CD4-positive, alpha-beta T cell treated with Interleukin-10 for 1 hour (primary cell): ENCODE measurements at regions not wholly inside any gene's neighbourhood (a gene's known extent, or its start where the extent isn't known, plus 50 kb on each side); places are given as distances from the start of the nearest gene placed in this dataset.
A peak's percentile ranks its signal among the peaks of the same experiment; 100 is the strongest.

Experiments
- DNase-seq: peaks from one replicate; pipeline ENCODE4 v3.0.0-alpha.2; 2020

DNA sequence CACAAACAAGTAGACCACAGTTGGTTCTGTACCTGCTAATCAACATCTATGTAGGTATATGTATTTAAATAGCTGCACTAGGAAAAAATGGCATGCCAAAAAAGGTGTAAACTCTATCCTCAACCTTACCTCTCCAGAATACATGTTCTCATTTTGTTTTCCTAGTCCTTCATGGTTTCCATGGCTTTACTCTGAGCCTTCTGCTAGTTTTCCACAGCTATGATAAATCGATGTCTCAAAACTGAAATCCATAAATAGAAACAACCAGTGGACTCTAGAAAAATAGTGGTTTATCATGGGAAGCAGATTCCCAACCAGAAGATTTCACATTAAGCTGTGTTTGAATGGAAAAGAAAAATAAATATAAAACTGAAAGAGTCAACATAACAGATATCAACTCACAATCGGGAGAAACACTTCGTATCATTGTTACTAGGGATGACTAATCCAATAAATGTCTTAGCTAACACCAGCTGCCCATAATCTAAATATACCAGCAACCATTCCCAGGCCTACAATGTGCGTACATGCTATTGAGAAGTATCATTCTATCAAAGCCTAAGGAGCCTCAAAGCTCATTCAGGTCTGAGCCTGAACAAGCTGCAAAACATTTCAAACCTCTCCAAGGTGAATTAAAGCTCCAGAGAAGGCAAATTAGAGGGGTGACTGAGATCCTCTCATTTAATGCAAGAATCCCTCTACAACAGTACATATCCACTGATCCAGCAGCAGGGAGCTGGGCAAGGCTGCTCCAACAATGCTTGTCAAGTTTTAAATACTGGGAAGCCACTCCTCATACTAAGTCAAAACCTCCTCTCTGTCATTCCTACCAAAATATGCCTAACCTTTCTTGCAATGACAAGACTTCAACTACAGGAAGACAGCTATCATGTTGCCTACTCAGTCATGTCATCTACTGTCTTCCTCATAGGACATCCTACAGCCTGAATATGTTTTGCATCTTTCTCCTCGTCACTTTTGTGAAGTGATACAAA lies 90.2 kb downstream of the KCTD12 start:
- no peak for DNase-seq

DNA sequence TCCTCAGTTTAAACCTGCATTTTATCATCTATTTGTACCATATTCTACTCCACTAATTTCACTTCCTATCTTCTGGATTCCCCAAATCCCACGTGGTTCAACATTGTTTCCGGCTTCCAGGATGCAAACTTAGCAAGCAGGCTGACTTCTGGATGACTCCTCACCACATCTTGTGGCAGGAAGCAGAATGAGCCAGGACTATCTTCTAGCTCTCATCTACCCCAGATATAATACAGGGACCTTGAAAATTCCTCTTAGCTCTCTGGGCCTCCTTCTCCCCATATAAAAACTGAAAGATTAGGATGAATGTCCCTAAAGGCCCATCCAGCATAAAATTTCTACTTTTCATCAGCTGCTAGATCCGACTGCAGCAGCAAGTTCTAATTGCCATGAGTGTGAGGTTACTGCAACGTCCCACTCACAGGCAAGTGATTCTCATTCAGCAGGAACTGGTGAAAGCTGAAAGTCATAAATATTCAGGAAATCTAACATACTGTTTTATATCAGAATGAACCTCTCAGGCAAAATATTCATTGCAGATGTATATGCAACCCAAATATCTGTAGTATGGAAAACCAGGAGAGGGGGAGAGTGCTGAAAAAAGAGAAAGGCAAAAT lies 93.4 kb downstream of the KCTD12 start:
- no peak for DNase-seq

DNA sequence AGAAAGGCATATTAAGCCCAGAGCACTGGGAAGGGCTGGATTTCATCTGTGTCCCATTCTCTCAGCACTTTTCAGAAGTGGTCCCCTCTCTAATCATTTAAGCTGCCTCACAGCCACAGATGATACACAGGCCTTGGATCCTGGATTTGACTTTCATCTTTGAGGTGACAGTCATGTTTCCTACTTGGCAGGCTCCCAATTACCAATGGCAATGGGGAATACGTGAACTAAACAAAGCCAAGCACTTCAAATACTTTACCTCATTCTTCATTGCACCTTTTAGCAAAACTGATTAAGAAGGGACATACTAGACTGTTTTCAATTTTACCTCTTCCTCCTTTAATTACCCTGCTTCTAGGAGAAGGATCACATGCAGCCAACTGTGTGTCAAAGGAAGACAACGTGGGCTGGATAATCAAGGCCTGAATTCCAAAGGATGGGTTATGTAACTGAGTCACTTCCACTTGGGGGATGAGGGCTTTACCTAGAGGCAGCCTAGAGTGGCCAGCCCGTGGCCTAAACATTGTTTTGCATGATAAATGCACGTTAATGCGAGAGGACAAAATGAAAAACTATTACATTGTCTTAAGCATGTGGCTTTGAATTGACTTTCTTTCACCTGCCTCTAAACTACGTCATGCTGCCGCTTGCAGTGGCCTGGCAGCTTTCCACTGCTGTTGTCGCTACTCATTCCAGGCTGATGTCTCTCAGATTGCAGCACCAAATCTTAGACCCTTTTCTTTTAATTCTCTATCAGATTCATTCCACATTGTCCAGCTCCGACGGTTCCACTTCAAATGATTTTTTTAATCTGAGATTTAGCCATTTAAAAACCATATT lies 95.0 kb downstream of the KCTD12 start:
- DNase-seq: no peak

DNA sequence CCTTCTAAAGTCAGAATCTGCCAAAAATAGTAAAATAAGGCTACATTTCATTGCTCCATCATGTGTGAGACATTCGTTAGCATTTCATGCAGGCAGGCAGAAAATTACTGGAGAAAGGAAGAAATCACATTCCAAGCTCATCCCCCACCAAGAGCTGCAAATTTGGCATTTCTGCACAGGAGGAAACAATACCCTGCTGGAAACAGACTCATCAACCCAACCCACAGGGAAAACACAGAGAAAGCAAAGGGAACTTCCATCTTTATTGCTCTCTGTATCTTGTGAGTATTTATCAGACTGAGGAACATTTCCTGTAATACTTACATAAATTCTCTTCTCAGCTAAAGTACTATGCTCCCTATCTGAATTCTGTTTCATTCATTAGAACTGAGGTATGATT lies 95.7 kb downstream of the KCTD12 start:
- DNase-seq: no peak

DNA sequence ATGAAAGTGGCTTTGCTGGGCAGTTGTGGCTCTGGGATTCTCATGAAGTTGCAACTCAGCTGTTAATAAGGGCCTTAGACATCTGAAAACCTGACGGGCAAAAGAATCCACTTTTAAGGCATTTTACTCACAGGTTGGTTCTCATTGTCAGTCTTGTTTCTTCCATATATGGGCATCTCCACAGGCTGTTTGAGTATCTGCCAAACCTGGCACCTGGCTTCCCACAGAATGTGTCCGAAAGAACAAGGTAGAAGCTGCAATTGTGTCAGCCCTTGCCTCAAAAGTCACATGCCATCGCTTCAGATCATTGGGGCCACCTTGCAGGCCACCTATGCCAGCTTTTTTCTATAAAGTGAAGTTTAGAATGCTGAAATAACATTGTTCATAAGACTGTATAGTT lies 102.4 kb downstream of the KCTD12 start:
- DNase-seq: no peak

DNA sequence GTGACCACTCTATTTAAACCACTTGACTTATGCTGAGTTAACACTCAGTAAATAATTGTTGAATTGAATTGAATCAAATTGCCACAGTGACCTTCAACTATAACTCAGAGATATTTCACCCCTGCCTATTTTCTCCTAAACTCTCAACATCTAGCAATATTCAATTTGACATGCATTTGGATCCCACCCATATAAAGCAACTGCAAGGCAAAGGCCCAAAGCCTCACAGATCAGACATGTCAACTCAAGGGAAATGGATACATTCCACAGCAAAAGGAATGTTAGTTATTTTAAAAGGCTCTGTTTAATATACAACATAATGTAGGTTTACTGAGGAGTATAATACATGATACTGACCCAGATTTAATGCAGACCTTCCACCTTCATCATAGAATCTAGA lies 107.4 kb downstream of the KCTD12 start:
- no peak for DNase-seq

DNA sequence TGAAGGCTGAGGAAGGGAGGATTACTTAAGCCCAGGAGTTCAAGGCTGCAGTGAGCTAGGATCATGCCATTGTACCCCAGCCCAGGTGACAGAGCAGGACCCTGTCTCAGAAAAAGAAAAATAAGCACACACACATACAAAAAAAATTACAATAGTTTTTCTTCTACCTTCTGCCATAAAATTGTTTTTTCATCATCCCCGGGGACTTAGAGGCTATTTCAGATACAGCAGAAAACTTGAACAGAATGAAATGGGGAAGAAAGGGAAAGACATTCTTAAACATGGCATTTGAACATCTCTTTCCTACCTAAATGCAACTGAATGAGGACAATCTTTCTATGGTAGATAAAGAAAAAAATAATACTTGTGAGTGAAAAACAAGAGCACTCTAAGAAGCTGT lies 109.1 kb downstream of the KCTD12 start:
- DNase-seq: no peak

DNA sequence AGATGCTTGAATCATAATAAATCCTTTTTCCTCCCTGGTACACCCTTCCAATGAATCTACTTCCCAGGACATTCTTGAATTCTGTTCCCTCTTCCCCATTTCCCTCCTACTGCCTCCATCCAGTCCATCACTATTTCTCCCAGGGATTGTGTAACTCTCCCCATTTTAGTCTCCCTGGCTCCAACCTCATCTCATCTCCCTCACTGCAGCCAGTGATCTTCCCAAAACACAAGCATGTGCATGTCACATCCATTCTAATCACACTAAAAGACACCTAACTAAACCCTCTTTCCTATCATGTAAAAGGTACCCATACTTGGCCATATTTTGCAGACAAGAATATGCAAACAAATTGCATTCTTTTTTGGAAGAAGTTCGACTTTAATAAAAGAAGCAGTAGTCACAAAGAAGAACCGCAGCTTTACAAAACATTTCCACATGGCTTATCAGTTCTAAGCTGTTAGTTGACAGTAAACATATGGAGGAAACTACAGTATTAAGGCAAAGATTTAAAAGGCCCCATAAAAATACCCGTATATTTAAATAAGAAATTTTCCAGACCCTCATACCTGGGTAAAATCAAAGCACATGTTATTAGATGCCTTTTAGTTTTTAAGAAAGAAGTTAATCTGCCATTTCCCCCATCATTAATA lies 111.0 kb downstream of the KCTD12 start:
- no peak for DNase-seq

DNA sequence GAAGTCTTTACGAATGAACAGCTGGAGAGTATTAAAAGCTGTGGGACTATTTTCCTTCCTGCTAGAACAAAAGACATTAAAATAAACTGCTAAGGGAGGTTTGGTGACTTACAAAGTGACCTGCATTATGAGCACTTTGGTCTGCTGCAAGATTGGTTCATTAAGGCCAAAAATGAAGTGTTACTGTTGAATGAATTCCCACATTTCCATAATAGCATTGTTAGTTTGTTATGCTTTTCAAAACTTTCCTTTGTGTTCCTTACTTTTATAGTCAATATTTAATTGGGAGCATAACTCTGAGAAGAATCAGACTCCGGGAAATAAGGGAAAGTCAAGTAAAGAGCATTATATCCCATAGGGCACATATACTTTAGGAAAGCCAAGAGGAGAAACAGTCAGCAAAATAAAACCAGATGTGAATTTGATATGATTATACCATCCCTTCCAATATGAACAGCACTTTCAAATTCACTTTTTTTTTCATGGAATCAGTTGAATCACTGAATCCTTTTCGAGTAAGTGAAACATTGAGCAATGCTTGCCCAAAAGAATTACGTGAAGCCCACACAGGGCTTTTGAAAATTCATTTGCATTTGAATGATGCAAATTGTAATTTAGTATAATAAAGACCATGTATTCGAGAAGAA lies 112.6 kb downstream of the KCTD12 start:
- DNase-seq: no peak

DNA sequence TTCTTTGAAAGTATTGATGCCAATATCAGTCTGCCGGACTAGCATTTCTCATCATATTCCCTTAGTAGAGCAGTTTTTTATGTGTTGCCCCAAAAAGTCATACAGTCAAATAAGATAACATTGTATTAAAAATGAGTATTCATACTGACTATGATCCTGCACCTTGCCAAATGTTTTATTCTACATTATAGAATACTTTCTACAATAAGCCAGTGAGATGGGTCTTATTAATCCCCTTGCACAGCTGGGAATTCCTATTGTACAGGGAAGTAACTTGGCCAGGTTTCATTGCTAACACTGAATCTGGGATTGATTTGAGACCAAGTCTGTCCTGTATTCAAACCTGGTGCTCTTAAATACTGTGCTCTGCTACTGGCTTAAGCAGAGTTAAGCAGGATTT lies 114.0 kb downstream of the KCTD12 start:
- DNase-seq: no peak

DNA sequence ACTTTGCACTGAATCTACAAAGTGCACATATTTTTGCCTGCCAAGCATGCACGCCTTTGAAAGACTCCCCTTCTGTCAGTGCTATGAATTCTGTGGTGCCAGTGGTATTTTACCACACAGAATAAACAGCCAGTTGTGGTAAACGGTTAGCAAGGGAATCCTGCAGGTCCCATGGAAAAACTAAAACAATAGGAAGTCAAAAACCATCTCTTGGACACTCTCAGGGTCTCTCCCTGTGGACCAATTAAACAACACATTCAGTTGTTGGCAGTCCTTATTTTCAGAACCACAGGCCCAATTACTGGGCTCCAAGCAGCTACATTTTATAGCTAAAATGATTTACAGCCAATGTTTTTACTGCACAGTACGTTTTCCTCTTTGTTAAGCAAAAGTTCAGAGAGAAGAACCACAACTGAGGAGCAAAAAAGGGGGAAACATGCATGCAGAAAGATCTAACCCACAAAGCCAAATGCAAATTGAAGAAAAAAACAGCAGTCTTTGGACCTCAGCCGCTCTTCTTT lies 116.9 kb downstream of the KCTD12 start:
- DNase-seq: no peak

DNA sequence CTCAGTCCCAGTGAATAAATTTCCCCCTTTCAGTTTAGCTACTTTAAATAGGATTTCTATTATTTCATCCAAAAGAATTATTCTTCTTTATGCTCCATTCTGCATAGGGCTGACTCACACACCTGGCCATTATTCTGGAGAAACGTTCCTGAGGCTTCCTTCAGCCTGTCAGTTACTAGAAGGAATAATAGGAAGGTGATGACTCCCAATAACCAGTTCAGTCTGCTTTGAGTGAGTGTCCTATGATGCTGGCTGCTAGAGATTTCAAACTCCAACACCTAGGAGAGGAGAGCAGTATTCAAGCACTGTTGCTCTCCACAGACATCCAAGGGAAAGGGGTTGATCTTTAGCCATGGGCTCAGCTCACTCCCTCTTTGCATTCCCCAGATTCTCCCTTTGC lies 117.8 kb downstream of the KCTD12 start:
- no peak for DNase-seq

DNA sequence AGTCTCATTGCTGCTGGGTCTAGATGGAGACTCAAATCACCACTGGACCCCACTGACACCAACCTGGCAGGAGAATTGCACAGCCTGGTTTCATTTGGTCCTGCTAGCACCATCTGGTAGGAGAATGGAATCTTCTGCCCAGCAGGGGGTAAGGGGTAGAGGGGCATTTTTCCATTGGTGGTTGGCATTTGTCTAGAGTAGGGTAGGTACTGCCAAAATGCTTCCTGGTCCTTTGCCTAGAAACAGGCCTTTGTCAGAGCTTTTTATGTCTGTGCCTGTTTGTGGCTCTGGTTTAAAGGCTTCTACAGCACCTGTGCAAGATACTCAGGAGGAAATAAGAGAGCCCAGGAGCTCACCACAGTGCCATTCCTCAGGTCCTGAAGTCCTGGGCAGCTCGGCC lies 121.3 kb downstream of the KCTD12 start:
- DNase-seq: no peak

DNA sequence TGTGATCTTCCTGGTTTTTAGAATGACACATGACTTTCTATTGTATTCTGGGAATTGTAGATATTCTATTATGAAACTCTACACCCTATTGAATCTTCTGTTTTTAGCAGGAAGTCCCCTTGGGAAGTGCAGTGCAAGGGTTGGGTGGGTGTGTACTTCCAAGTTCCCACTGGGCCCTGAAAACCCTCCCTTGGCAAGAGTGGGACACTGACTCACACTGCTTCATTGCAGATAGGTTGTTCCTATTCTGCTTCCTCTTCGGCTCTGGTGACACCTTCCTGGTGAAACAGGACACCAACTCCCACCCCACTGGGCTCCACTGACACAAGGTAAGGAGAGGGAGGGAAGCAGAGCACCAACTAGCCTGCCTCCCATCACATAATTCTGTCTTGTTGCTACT lies 121.8 kb downstream of the KCTD12 start:
- peak; percentile 1 for DNase-seq

DNA sequence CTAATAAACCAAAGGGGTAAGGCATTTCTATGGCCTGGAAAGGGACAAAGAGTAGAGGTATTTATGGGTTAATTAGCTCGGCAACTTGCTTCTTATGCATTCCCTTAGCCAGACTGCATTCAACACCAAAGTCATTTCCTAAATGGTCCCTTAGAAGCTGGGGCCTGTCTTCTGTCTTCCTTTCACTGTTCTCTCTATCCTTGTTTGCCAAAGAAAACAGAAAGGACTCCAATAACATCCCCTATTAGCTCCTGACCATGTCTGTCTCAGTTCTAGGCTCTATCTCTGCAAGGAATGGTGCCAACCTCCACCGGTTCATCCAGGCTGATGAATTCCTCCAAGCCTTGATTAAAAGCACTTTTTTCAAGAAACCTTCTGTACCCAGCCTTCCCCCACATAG lies 123.5 kb downstream of the KCTD12 start:
- DNase-seq: no peak

DNA sequence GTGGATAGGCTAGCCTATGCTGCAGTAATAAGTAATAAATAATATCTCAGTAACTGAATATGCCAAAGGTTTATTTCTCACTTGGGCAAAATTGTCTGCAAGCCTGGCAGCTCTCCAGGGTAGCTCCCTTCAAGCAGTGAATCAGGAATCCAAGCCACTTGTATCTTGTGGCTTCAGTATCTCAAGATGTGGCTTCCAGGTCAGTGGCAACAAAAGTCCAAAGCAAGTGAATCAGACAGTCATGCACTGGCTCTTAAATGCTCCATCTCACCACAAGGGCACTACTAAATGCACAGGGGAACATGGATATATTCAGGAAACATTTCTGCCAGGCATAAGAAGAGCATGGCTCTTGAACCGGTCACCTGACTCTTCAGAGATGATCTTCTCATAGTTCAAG lies 126.3 kb downstream of the KCTD12 start:
- no peak for DNase-seq

DNA sequence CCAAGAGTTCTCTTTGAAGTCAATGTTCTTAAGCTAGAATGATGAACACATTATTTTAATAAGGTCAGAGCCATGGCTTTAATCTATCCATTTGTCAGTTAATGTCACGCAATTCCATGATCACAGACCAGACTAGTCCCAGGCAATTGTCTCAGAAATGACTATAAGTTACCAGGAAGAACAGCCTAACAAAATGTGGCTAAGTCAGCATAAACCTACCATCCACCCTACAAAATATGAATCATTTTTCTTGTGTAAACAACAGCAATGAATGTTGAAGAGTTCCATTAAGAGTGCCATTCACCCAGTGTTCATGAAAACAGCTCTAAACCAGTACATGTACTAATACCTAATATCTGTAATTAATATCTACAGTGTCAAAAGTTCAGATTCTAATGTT lies 127.5 kb downstream of the KCTD12 start:
- no peak for DNase-seq

DNA sequence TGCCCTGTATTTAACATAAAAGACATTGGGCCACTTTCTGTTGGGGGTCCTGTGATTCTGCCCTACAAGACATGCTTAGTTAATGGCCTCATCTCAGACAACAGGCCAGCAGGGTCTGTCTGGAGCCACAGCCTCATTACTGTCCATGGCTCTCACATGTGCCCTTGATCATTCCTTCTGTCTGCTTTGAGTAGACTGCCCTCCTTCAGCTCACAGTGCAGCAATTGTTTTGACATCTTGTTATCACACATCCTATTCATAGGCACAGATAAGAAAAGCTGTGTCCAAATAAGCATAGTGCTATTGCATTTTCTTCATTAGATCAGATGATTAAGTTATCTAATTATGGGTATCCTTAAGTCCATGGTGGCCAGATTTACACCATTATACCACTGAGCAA lies 127.9 kb downstream of the KCTD12 start:
- DNase-seq: no peak

DNA sequence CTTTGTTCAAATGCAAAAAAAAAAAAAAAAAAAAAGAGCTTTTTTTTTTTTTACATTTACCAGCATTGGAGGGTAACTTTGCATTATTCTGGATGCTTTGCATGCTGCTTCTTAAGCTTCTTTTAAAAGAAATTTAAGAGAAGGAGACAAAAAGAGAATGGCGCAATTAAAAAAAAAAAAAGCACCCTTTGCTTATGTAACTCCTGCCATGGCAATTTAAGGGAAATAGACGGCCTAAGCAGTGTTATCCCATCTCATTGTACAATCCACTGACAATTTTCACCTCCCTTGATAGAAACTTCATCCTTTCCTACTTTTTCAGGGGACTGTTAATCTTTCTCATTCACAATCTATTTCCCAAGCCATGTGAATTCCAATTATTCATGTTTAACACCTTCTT lies 129.8 kb downstream of the KCTD12 start:
- no peak for DNase-seq

DNA sequence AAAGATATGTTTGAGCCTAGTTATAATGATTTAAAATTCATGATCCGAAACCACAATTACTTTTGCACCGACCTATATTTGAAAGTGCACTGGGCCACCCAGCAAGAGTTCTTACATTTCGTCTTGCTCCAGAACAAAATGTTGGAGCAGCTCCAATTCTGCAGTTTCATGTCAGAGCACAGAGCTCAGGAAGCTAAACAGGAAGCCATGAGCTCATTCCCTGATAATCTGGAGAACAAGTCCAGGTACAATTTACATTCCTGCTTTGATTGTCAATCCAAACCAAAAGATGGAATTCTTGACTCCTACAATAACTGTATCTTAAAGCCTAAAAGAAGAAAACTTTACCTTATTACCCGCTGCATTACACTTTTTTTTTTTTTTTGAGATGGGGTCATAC lies 131.8 kb downstream of the KCTD12 start:
- DNase-seq: no peak

DNA sequence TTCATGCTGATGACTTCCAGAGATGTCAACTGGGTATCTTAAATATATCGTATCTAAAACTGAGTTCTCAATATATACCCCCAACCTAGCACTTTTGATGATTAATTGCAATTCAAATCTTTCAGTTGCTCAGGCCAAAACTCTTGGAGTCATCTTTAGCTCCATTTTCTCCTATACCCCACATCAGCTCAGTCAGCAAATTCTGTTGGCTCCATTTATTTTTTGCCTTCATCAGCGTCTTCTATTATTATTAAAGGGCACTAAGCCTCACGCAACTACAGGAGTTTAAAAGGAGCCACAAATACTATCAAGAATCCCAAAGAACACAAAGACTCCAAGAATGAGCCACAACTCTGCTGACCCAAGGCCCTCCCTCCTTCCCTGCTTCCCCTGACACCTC lies 134.9 kb downstream of the KCTD12 start:
- no peak for DNase-seq

DNA sequence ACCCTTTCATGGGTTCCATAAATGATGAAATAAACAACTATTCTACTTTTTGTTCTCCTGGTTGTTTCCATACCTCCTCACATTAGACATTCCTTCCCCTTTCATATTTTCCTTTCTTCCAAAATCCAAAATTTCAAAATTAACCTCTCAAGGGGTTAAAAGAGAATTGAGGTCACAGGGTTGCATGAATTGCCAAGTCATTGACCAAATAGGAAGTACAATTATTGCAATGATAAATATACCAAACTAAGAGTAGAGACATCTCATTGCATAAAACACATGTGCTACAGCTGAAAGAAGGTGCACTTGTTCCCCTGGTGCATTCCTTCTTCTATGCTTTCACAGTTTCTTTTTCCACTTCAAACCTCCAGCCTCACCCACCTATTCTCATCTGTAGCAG lies 136.1 kb downstream of the KCTD12 start:
- DNase-seq: no peak
